GM19240 (cell line): ENCODE measurements at regions not wholly inside any gene's neighbourhood (a gene's known extent, or its start where the extent isn't known, plus 50 kb on each side); places are given as distances from the start of the nearest gene placed in this dataset.
"Not testable (repeated sequence)": the region's sequence is repeated elsewhere in the genome, so short reads cannot be mapped to it uniquely, and the experiment has no call there.

Experiments
- DNase-seq: peaks from one replicate; pipeline ENCODE4 v3.0.0; 2011; ENCODE audit warnings: low spot score; ENCODE audit not compliant: insufficient read length

DNA sequence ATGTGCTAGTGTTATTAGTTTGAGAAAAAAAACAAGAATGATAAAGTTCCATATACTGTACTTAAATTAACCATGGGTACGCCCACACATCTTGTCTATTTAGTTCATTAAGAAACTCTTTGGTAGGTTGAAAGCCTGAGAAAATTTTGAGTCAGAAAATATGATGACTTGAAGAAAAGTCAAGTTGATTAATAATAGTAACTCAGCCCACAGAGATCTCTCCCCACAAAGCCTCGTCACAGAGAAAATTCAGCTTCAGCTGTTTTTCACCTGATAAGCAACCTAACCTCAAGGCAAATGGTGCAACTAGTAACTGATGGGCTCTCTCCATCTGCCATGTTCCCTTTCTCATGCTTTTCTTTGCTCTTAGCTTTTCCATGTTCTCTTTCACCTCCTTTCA lies 1021.6 kb downstream of the GATA3 start:
- DNase-seq = no peak

- no peak for DNase-seq
Observed at GRCh38 chr10:9081253-9081652, 1026.8 kb downstream of the GATA3 start.

DNA sequence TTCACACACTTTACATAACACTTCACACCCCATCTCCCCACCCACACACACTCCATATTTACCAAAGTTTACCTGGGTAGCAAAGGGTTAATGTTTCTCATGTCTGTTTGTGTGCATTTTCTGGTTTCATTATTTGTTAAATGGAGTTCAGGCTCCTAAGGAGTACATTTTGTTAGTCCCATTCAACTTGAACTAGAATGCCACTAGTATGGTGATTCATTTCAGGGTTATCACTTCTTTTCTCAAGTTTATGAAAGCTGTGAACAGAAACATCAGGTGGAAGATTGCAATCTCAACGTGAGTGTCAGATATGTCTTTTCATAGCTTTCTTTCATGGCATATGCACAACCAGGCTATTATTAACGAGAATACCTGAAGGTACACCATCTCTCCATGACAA lies 1027.5 kb downstream of the GATA3 start:
- DNase-seq = no peak

DNA sequence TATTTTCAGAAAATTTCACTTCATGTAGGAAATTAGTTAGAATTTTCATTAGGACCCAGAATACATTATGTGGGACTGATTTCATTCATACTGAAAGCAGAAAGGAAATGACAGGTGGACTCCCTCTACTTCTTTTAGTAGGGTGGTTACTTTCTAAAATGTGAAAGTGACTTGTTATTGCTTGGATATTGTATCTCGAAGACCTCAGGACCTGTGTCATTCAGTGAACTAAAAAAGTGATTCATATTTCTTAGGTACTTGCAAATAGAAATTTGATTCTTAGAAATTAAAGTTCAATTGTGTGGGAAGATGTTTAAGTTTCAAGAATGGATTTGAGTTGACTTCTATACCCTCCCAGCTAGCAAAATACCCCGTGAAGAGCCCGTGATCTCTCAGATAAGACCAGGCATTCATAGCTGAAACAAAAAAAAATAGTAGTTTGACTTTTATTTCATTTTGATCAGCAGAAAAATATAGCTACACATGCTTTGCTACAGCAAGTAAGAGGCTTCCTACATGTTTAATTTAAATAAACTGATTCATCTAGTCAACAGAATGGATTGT lies 1037.1 kb downstream of the GATA3 start:
- DNase-seq = no peak

DNA sequence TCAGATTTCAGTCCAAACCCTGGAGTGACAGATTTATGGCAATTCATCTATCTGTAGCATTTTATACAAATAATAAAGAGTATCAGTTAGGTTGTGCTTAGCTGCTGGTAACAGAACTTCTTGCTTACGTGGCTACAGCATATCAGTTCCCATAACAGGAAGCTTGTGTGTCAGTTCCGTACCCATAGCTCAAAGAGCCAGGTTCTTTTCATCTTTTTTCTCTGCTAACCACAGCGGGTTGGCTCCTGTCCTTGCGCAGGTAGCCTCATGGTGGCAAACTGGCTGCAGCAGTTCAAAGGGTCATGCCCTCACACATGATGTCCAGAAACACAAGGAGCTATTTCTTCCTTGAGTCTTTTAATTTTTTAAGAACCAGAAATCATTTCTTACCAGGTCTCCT lies 1041.8 kb downstream of the GATA3 start:
- no peak for DNase-seq

DNA sequence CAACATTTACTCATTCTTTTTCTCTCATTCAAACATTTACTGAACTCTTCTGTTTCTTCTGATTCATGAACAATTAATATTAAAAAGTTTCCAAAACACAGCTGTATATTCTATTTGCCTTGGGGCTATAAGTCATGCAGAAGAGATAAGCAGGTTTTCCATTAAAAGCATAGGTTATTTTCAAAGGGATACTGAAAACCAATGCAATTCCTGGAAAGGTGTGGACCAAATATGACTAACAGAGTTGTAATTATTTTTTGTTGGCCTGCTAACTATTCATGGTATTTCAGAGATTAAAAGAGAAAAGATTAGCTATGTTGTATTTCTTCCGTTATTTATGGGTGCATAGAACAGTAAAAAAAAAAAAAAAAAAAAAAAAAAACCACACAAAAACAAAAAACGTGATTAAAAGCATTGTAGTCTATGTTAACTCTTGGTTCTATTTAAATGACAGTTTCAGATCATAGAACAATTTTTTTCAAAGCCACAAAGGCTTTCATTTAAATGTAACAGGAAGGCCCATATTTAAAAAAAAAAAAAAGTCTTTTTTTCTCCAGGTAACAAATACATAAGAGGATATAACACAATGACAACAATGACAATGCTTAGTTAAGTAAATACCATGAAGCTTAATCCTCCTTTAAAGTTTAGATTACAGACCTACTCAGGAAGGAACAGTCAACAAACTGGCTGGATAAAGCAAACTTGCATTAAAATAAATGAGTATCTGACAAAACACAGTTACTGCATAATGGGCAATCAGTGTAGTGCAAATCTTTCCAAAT lies 1042.9 kb downstream of the GATA3 start:
- DNase-seq = no peak

- no peak for DNase-seq
Observed at GRCh38 chr10:9097991-9098306, 1043.5 kb downstream of the GATA3 start.

DNA sequence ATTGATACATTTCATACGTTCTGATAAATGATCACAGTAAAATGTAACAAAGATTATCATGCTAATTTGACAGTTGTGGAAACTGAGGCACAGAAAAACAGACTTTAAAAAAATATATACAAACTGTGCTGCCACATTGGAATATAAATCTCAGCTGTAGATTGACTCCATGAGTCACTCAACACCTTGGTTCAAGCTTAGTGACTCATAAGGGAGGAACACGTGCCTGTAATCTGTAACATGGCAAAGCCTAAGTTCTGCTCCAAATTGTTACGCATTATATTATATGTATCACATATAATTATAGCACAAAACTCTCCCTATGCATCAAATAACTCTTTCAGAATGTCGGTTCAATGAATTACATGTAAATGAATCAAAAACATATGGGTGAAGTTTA lies 1047.5 kb downstream of the GATA3 start:
- no peak for DNase-seq

GRCh38 chr10:9103301-9103700 lies 1048.8 kb downstream of the GATA3 start:
- no peak for DNase-seq

GRCh38 chr10:9111976-9112375 lies 1057.5 kb downstream of the GATA3 start:
- no peak for DNase-seq

- no peak for DNase-seq
Observed at GRCh38 chr10:9126728-9127127, 1072.2 kb downstream of the GATA3 start.

GRCh38 chr10:9137368-9137767 lies 1082.9 kb downstream of the GATA3 start:
- DNase-seq = no peak

- DNase-seq = not testable (repeated sequence)
Observed at GRCh38 chr10:9138829-9139228, 1084.3 kb downstream of the GATA3 start.

DNA sequence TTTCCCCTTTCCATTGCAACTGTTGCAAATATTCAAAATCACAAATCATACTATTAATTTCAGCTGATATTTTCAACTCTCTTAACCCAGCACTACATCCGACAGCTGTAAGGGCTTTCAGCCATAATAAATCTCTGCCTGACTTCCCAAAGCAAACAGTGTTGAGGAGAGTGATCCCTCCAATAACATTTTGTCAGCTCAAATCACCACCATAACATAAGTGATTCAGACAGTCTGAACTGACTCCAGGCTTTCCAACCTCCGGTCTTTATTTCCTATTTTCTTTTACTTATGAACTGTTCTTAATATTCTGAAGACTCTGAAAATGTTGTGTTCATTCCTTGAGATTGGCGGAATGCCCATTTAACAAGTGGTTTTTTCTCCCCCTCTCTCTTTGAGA lies 1085.9 kb downstream of the GATA3 start:
- DNase-seq = no peak

DNA sequence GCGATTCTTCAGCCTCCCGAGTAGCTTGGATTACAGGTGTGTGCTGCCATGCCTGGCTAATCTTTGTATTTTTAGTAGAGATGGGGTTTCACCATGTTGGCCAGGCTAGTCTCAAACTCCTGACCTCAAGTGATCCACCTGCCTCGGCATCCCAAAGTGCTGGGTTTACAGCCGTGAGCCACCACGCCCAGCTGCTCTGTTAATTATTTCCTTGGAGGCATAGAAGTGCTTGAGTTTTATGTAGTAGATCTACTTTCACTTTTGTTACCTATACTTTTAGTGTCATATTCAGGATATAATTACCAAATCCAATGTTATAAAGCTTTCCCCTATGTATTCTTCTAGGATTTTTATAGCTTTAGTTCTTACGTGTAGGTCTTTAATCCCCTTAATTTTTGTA lies 1093.0 kb downstream of the GATA3 start:
- no peak for DNase-seq

- DNase-seq = no peak
Observed at GRCh38 chr10:9149134-9149533, 1094.6 kb downstream of the GATA3 start.

GRCh38 chr10:9153057-9153456 lies 1098.6 kb downstream of the GATA3 start:
- not testable (repeated sequence) for DNase-seq

DNA sequence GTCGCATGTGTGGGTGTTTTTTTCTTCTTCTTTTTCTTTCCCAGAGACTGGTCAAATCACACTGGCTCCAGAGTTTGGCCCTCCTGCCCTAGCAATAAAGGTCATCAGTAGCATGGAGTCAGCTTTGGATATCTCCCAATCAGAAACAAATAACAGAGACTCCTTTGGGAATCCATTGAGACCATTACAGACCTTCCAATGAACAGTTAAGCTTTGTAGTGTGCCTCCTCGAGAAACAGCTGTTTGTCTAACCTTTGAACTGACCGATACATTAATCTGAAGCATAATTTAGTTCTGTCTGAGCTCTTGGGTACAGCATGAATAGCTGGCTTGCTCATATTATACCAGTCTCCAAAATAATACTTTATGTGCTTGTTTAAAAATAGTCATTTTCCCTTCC lies 1103.2 kb downstream of the GATA3 start:
- DNase-seq = no peak

DNA sequence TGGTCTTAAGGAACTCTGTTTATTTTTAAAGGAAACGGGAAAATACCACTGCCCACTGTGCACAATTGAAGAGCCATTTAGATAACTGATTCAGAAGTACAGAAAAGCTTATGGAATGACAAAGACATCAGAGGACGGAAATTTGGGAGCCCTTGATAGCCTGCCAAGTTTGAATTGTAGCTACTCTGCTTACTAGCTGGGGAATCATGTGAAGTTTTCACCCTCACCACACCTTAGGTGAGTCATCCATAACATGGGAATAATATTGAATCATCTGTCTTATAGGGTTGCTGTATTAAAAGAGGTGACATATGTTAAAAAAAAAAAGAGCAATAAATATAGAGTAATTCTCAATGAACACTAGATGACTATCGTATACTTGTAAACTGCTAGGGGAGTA lies 1104.2 kb downstream of the GATA3 start:
- no peak for DNase-seq

GRCh38 chr10:9160275-9160674 lies 1105.8 kb downstream of the GATA3 start:
- no peak for DNase-seq

- DNase-seq = no peak
Observed at GRCh38 chr10:9163699-9164098, 1109.2 kb downstream of the GATA3 start.

DNA sequence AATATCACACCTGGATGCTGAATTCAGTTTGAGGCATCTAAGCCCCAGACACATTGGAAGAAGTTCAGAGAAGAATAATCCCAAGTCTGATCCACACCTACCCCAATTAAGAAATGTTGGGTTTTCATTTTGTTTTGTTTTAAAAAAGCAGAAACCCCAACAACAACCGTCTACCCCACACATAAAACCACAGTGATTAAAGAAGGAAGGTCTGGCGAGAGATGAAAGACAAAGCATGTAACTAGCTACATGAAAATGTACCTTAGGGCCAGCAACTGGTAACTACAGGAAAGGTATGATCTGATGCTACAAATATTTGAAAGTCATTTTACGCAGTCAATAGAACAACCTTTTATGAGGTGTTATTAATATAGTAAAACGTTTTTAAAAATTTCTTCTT lies 1112.3 kb downstream of the GATA3 start:
- DNase-seq = no peak

- DNase-seq = no peak
Observed at GRCh38 chr10:9172276-9172675, 1117.8 kb downstream of the GATA3 start.

- no peak for DNase-seq
Observed at GRCh38 chr10:9175200-9175599, 1120.7 kb downstream of the GATA3 start.
